C1 segment of cervical spinal cord (tissue), 14 donors: ENCODE measurements at regions not wholly inside any gene's neighbourhood (a gene's known extent, or its start where the extent isn't known, plus 50 kb on each side); places are given as distances from the start of the nearest gene placed in this dataset.
"Not testable (repeated sequence)": the region's sequence is repeated elsewhere in the genome, so short reads cannot be mapped to it uniquely, and the experiment has no call there.

Experiments
- DNase-seq, 14 donors: peaks; one replicate each; lab custom pipeline; 2025; lab: John Stamatoyannopoulos, UW

DNA sequence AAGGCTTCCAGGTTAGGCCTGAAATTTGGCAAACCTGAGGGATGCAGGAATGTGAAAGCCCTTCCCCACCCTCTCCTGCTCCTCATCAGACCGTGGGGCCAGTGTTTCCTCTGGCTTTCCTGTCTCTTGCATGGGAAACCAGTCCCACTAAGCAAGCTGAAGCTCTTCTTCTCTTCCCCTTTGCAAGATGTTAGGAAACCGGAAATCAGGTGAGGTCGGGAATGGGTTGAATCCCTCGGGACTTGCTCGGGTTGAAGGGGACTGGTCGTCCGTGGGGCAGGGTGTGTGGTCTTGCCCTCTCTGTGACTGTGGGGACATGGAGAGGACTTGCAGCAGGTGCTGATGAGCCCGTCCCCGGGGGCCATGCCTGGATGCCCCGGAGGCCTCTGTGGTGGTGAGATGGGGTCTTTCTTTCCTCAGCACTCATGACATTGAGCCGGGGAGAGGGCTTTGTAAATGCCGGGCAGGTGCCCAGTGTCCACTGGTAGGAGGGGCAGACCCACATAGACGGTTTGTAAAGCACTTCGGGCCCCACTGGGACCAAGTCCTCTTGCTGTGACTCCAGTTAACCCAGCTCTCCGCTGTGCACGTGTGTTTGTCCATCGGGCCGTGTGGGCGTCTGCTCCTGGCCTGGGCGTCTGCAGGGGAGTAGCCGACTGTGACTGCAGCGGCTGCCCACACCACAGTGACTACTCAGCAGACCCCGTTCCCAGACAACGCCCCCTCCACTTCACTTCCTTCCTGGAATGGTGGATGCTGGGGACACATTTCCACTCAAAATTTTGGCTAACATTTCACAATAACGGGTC lies 373.9 kb downstream of the GLRX3 start:
- no peak for DNase-seq

- DNase-seq, result no peak
These were observed 374.6 kb downstream of the GLRX3 start for GRCh38 chr10:130510755-130511154.

DNA sequence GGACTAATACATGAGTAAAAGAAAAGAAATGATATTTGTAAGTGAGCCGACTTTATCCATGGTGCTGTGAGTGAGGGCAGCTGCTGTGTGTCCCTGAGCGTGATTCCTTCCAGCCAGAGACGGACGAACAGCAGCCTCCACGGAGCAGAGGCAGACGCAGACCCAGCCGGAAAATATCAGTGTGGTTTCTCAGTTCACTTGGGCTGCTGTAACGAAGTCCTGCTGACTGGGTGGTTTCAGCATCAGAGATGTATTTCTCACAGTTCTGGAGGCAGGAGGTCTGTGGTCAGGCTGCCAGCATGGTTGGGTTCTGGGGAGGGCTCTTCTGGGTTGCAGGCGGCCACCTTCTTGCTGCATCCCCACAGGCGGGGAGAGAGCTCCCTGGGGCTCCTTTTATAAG lies 375.6 kb downstream of the GLRX3 start:
- DNase-seq, result no peak

DNA sequence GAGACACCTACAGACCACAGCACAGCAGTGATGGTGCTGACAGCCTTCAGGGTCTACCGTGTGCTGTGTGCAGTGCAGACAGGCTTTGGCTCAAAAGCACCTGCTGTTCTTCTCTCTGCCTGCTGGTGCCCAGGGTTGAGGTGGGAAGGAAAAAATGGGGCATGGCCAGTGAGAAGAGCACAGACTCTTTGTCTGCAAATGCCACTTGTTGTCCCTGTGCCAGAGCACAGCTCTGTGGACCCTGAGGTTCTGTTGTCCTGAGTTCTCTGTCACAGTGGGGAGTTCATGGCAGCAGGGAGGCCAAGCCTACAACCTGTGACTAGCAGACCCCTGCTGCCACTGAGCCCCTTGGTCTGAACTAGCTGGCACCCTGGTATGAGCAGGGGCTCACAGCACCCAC lies 376.7 kb downstream of the GLRX3 start:
- no peak for DNase-seq

GRCh38 chr10:130513686-130514476 lies 377.7 kb downstream of the GLRX3 start:
- DNase-seq, result no peak

DNA sequence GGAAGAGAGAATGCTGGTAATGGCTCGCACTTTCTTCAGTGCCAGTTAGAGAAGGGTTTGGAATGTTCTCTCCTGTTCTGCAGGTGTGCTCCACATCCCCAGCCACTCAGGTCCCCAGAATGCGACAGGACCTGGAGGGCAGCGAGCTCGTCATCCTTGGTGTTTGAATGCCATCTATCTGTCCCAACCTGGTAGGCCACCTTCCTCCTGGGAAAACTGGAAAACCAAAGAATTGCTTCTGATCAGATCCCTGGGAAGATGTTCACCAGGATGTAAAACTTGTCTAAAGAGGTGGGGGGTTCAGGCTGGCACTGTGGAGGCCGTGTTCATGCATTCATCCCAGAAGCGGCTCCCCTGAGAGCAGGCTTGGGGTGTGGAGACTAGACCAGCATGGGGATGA lies 379.5 kb downstream of the GLRX3 start:
- DNase-seq, result no peak

DNA sequence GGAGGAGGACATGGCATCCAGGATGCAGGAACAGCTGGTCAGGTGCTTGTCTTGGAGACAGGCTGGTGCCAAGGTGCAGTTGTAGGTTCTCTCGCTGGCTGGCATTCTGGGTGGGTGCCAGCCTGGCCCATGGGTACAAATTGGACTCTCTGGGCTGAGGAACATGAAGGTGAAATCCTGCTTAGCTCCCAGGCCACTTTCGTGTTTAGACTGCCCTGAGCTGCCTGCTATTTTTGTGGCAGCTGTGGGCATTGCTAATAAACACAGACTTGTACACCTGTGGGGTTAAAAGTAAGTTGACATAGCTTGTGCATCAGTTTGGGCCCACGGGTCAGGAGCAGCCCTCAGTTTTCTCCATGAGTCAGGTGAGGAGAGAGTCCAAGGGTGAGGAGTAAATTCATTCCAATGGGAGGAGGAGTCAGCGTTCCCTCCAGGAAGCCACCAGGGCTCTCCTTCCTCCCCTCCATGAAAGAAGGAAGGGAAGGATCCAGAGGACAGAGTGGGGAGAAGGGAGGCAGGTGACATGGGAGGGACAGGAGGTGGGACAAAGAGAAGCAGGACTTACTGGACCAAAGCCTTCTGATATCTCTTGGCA lies 380.0 kb downstream of the GLRX3 start:
- DNase-seq, result no peak

- not testable (repeated sequence) for DNase-seq
These were observed 382.7 kb downstream of the GLRX3 start for GRCh38 chr10:130518921-130519320.

GRCh38 chr10:130519791-130520190 lies 383.6 kb downstream of the GLRX3 start:
- no peak for DNase-seq

DNA sequence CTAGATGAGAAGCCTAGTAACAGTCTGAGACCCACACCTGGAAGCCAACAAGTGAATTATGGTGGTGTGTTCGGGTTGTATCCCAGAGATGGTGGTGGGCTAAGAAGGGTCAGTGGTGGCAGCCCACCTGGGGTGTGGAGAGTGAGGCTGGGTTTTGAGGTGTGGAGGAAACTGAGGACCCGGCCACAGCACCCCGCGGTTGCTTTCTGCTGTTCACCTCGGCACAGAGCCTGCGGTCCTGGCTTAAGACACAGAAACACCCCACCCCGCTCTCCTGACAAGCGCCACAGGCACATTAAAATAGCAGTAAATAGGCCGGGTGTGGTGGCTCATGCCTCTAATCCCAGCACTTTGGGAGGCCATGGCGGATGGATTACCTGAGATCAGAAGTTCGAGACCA lies 395.1 kb downstream of the GLRX3 start:
- DNase-seq, result no peak

DNA sequence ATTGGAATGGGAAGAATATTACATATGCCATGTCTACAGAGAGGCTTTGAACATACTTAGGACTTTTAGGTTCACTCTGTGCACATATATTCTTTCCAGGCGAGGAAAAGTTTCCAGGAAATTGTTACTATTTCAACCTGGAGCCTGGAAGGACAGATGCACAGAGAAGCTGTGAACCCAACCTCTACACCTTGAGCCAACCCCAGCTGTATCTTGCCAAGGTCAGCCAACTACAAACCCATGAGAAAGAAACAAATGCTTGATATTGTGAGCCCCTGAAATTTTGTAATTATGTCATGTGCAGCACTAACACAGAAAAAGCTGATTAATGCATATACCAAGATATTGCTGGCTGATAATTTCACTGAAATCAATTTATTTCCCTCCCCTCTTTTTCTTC lies 404.9 kb downstream of the GLRX3 start:
- no peak for DNase-seq

GRCh38 chr10:130542761-130543160 lies 406.6 kb downstream of the GLRX3 start:
- DNase-seq, result no peak

- DNase-seq, result no peak
These were observed 407.6 kb downstream of the GLRX3 start for GRCh38 chr10:130543794-130544193.

DNA sequence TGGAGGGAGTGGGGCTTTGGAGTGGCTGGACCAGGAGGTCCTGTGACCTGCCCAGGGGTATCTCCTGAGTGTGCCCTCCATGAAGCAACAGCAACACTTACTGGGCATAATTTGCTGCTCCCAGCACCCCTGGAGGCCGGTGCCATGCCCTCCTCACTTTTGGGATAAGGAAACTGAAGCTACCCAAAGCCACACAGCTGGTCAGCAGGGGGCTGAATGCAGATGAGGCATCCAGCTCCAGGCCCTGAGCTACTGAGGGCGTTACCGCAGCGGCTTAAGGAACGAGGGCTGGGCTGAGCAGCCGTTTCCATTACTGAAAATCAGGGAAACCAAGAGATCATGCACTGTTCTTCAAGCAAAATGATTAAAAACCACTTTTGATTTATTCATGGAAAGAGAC lies 408.9 kb downstream of the GLRX3 start:
- no peak for DNase-seq

GRCh38 chr10:130545697-130546096 lies 409.5 kb downstream of the GLRX3 start:
- DNase-seq, result no peak

GRCh38 chr10:130546841-130547240 lies 410.6 kb downstream of the GLRX3 start:
- DNase-seq, result no peak

DNA sequence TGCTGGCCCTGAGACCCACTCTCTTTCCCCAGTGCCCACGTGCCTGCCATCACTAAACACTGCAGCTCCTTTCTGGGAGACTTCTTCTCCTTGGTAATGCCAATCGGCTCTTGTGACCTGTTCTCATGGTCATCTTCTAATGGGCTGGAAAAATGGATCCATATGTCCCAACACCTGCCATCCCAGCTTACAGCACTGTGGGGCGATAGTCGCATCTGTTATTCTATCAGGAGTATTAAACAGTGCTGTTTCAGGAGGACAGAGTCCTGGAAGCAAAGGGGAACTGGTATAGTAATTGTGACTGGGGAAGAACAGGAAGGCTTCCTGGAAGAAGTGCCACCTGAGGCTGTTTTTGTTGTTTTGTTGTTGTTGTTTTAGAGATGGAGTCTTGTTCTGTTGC lies 411.2 kb downstream of the GLRX3 start:
- no peak for DNase-seq

DNA sequence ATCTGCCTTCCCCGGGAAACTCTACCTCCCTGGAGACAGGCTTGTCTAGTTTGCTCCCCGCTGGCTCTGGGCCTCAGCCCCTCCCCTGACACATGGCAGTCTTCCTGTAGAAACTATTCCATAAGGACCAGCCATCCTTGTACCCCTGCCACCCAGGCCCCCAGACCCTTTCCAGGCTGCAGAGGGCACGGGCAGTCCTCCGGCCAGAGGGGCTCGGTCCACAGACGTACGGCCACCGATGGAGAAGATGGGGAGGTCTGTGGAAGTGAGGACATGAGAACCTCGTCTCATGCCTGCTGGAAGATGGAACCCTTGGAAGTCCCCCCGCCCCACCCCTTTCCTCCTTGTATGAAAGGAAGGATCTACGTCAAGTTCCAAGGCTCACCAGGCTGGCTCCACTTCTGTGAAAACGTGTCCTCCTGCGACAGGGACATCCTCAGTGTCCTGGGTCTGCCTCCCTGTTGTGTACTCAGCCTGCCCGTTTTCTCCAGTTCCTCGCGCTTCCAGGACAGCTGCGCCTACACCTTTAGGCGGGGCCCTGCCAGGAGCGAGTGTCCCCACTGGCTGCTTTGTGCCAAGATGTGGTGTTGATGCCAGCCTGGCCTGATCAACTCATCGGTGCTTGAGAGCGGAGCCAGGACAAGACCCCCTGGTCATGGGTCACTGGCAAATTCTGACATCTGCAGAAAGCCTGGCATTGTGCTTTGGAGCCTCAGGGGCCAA lies 414.9 kb downstream of the GLRX3 start:
- DNase-seq, result no peak

GRCh38 chr10:130551676-130552075 lies 415.5 kb downstream of the GLRX3 start:
- DNase-seq, result no peak

DNA sequence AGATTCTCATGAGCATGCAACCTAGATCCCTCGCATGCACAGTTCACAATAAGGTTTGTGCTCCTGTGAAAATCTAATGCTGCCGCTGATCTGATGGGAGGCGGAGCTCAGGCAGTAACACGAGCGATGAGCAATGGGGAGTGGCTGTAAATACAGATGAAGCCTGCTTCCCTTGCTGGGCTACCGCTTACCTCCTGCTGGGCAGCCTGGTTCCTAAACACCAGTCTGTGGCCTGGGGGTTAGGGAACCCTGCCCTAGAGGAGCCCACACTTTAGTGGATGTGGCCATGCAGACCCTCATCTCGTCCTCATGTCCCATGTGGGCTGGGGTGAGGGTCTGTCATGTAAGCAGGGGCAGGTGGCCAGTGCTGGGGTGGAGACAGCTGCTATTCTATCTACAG lies 417.6 kb downstream of the GLRX3 start:
- no peak for DNase-seq

GRCh38 chr10:130554701-130555410 lies 418.7 kb downstream of the GLRX3 start:
- DNase-seq, result no peak
